H9 (cell line): ENCODE measurements at regions not wholly inside any gene's neighbourhood (a gene's known extent, or its start where the extent isn't known, plus 50 kb on each side); places are given as distances from the start of the nearest gene placed in this dataset.

ENCODE experiments used
- DNase-seq: peaks from one replicate; pipeline ENCODE4 v3.0.0-alpha.2; 2017
- H2AFZ ChIP-seq: one replicate; pipeline ENCODE4 v1.6.1; 2013; ENCODE audit warnings: mild to moderate bottlenecking, low read length, control low read depth, moderate library complexity
- H2AK5ac ChIP-seq: 2 replicates; pipeline ENCODE4 v1.6.1; 2013; ENCODE audit warnings: low read length, control low read depth, mixed read lengths; ENCODE audit not compliant: insufficient read length
- H2BK120ac ChIP-seq: one replicate; pipeline ENCODE4 v1.6.1; 2013; ENCODE audit warnings: low read depth, mild to moderate bottlenecking, low read length, control low read depth, inconsistent platforms; ENCODE audit not compliant: poor library complexity, severe bottlenecking
- H2BK12ac ChIP-seq: 2 replicates; pipeline ENCODE4 v1.6.1; 2013; ENCODE audit warnings: low read length, control low read depth, mixed read lengths, low read depth; ENCODE audit not compliant: insufficient read length
- H2BK15ac ChIP-seq: 2 replicates; pipeline ENCODE4 v1.6.1; 2013; ENCODE audit warnings: low read depth, low read length, control low read depth
- H2BK20ac ChIP-seq: one replicate; pipeline ENCODE4 v1.6.1; 2013; ENCODE audit warnings: low read depth, mild to moderate bottlenecking, low read length, control low read depth, inconsistent platforms; ENCODE audit not compliant: poor library complexity, severe bottlenecking
- H2BK5ac ChIP-seq: 2 replicates; pipeline ENCODE4 v1.6.1; 2013; ENCODE audit warnings: low read length, control low read depth, mixed read lengths; ENCODE audit not compliant: insufficient read length
- H3K14ac ChIP-seq: 2 replicates; pipeline ENCODE4 v1.6.1; 2013; ENCODE audit warnings: low read length, control low read depth; ENCODE audit not compliant: insufficient read depth
- H3K18ac ChIP-seq: 2 replicates; pipeline ENCODE4 v1.6.1; 2013; ENCODE audit warnings: low read depth, mild to moderate bottlenecking, mixed read lengths, low read length, control low read depth; ENCODE audit not compliant: insufficient read length
- H3K23ac ChIP-seq: 2 replicates; pipeline ENCODE4 v1.6.1; 2013; ENCODE audit warnings: low read length, control low read depth, mixed read lengths, low read depth; ENCODE audit not compliant: insufficient read length
- H3K23me2 ChIP-seq: 2 replicates; pipeline ENCODE4 v1.6.1; 2013; ENCODE audit warnings: low read depth, mild to moderate bottlenecking, mixed read lengths, low read length, control low read depth; ENCODE audit not compliant: insufficient read length, poor library complexity, severe bottlenecking
- H3K27ac ChIP-seq: 2 replicates; pipeline ENCODE4 v1.5.1; 2013; ENCODE audit warnings: low read length, control low read depth, mixed read lengths, low read depth; ENCODE audit not compliant: insufficient read length
- H3K27me3 ChIP-seq: 2 replicates; pipeline ENCODE4 v1.6.1; 2013; ENCODE audit warnings: low read length, control low read depth, inconsistent platforms; ENCODE audit not compliant: insufficient read depth
- H3K4ac ChIP-seq: 2 replicates; pipeline ENCODE4 v1.6.1; 2013; ENCODE audit warnings: low read depth, mild to moderate bottlenecking, control low read depth, inconsistent platforms, low read length, moderate library complexity
- H3K4me1 ChIP-seq: 2 replicates; pipeline ENCODE4 v1.6.1; 2013; ENCODE audit warnings: low read length, control low read depth, inconsistent platforms; ENCODE audit not compliant: insufficient read depth
- H3K4me2 ChIP-seq: 2 replicates; pipeline ENCODE4 v1.6.1; 2013; ENCODE audit warnings: low read length, control low read depth, mixed read lengths; ENCODE audit not compliant: insufficient read length, insufficient read depth
- H3K56ac ChIP-seq: 2 replicates; pipeline ENCODE4 v1.6.1; 2013; ENCODE audit warnings: low read depth, mild to moderate bottlenecking, mixed read lengths, low read length, control low read depth; ENCODE audit not compliant: insufficient read length
- H3K79me1 ChIP-seq: 2 replicates; pipeline ENCODE4 v1.6.1; 2013; ENCODE audit warnings: low read depth, mild to moderate bottlenecking, moderate library complexity, low read length, control low read depth, inconsistent platforms; ENCODE audit not compliant: insufficient read depth, poor library complexity, severe bottlenecking
- H3K79me2 ChIP-seq: 2 replicates; pipeline ENCODE4 v1.6.1; 2013; ENCODE audit warnings: low read length, control low read depth, inconsistent platforms; ENCODE audit not compliant: insufficient read depth
- H3K9ac ChIP-seq: 2 replicates; pipeline ENCODE4 v1.6.1; 2013; ENCODE audit warnings: low read length, control low read depth, mixed read lengths; ENCODE audit not compliant: insufficient read length; ENCODE audit errors: extremely low read depth
- H3K9me3 ChIP-seq: one replicate; pipeline ENCODE4 v1.6.1; 2013; ENCODE audit warnings: low read depth, low read length, inconsistent platforms; ENCODE audit not compliant: control insufficient read depth
- H3T11ph ChIP-seq: one replicate; pipeline ENCODE4 v1.6.1; 2013; ENCODE audit warnings: mild to moderate bottlenecking, low read length, control low read depth, inconsistent platforms
- H4K20me1 ChIP-seq: one replicate; pipeline ENCODE4 v1.6.1; 2013; ENCODE audit not compliant: control insufficient read depth, insufficient read length, insufficient read depth
- H4K5ac ChIP-seq: 2 replicates; pipeline ENCODE4 v1.6.1; 2013; ENCODE audit warnings: low read depth, mild to moderate bottlenecking, mixed read lengths, low read length, control low read depth; ENCODE audit not compliant: insufficient read length
- H4K8ac ChIP-seq: replicated peaks from 2 replicates; pipeline ENCODE4 v1.6.1; 2013; ENCODE audit warnings: low read length, control low read depth, mixed read lengths, low read depth; ENCODE audit not compliant: insufficient read length
- H4K91ac ChIP-seq: 2 replicates; pipeline ENCODE4 v1.6.1; 2013; ENCODE audit warnings: low read depth, mild to moderate bottlenecking, moderate library complexity, mixed read lengths, low read length, control low read depth; ENCODE audit not compliant: insufficient read length
- H3K27ac Mint-ChIP-seq, 3 experiments: 2 replicates in 2 of 3; 3 replicates in 1 of 3; pipeline ENCODE4 v1.8.0; 2020 to 2021; ENCODE audit warnings: mixed read lengths in 3 of 3, mild to moderate bottlenecking in 1 of 3, moderate library complexity in 1 of 3
- H3K27me3 Mint-ChIP-seq: 2 replicates; pipeline ENCODE4 v1.8.0; 2021; ENCODE audit warnings: low read depth, mild to moderate bottlenecking, moderate library complexity, mixed read lengths
- H3K36me3 Mint-ChIP-seq, 3 experiments: 2 replicates in 2 of 3; 3 replicates in 1 of 3; pipeline ENCODE4 v1.8.0; 2020 to 2021; ENCODE audit warnings: low read depth in 3 of 3, mixed read lengths in 3 of 3; ENCODE audit not compliant: insufficient read depth in 1 of 3
- H3K4me1 Mint-ChIP-seq, 2 experiments: 2 replicates each; pipeline ENCODE4 v1.8.0; 2020; ENCODE audit warnings: mixed read lengths in 2 of 2
- H3K4me3 Mint-ChIP-seq, 2 experiments: 2 replicates in 1 of 2; 3 replicates in 1 of 2; pipeline ENCODE4 v1.8.0; 2020 to 2021; ENCODE audit warnings: mild to moderate bottlenecking in 2 of 2, mixed read lengths in 2 of 2, moderate library complexity in 1 of 2
- H3K9me3 Mint-ChIP-seq, 2 experiments: 2 replicates in 1 of 2; 3 replicates in 1 of 2; pipeline ENCODE4 v1.8.0; 2020; ENCODE audit warnings: mild to moderate bottlenecking in 2 of 2, mixed read lengths in 2 of 2, moderate library complexity in 1 of 2
- CTCF ChIP-seq: fragments of 200-600 bp; sonication (generic); conservative IDR thresholded peaks from 3 replicates; pipeline ENCODE4 v1.8.0; 2021; ENCODE audit warnings: antibody characterized with exemption, mild to moderate bottlenecking
- whole genome bisulfite sequencing: extraction: QIAGEN DNeasy Blood & Tissue Kit; methylation state at CpG from one replicate; pipeline ENCODE4 v1.1.7; 2013; ENCODE audit warnings: missing lambda C conversion rate, low lambda C conversion rate, mixed read lengths; ENCODE audit not compliant: insufficient read length; ENCODE audit errors: extremely low coverage; 5-methylcytosine and 5-hydroxymethylcytosine counted together

GRCh38 chr22:33162196-33162595, 104.0 kb upstream of the SYN3 start:
- Histone ChIP-seq H3K9ac (no peak overlapping the region), H2BK12ac (no peak overlapping the region), H3K56ac (no peak overlapping the region), H3K27me3 (no peaks in the 10 kb centered on the region), H3K79me1 (no peaks in the 10 kb centered on the region), H3K9me3 (no peaks in the 10 kb centered on the region), H2BK120ac (no peak overlapping the region), H4K8ac (no peak overlapping the region), H3K4me2 (no peak overlapping the region), H2BK15ac (no peak overlapping the region), H3K79me2 (no peaks in the 10 kb centered on the region), H3K27ac (no peak overlapping the region), H3T11ph (no peak overlapping the region), H2AK5ac (no peak overlapping the region), H2BK20ac (no peak overlapping the region), H4K91ac (no peak overlapping the region), H3K18ac (no peak overlapping the region), H3K23ac (no peak overlapping the region), H3K23me2 (no peaks in the 10 kb centered on the region), H2BK5ac (no peak overlapping the region), H4K20me1 (no peaks in the 10 kb centered on the region), H4K5ac (no peak overlapping the region), H3K4me1 (peaks cover 2% of the 10 kb centered on the region; the same call in 1 of the 2 replicates), H3K4ac (no peak overlapping the region), H2AFZ (no peak overlapping the region), H3K14ac (no peak overlapping the region)
- no peak overlapping the region for H3K27ac Mint-ChIP-seq
- H3K4me1 Mint-ChIP-seq: no peaks in the 10 kb centered on the region
- peaks cover 65% of the 10 kb centered on the region for H3K27me3 Mint-ChIP-seq
- H3K4me3 Mint-ChIP-seq: no peak overlapping the region
- peaks cover 0 to 4% of the 10 kb centered on the region in 2 experiments; a peak in 3 of 5 replicates for H3K9me3 Mint-ChIP-seq
- WGBS: no CpG with 5 or more reads among the region's 3 CpGs
- DNase-seq: no peak
- H3K36me3 Mint-ChIP-seq: no peaks in the 10 kb centered on the region; a peak in 1 of 7 replicates
- TF ChIP-seq CTCF: no peak
